B cell (primary cell): ENCODE measurements at regions not wholly inside any gene's neighbourhood (a gene's known extent, or its start where the extent isn't known, plus 50 kb on each side); places are given as distances from the start of the nearest gene placed in this dataset.

Experiments used
- ATAC-seq: fragments of 200-7000 bp; cut with Tn5 transposase; one replicate; pipeline ENCODE4 v1.10.0; 2021; ENCODE audit warnings: low read depth, mild to moderate bottlenecking, moderate number of reproducible peaks, moderate library complexity
- CTCF ChIA-PET: fragments of 350-600 bp; sonication (Branson Sonifier 250); formaldehyde crosslinking; loops from one replicate; lab custom pipeline; 2021; ENCODE audit warnings: antibody characterized with exemption, inconsistent platforms; lab: Charles Lee
- POLR2A ChIA-PET: fragments of 350-600 bp; sonication (Branson Sonifier 250); formaldehyde crosslinking; loops from one replicate; lab custom pipeline; 2021; ENCODE audit warnings: antibody characterized with exemption; lab: Charles Lee
- DNase-seq: peaks from one replicate; pipeline ENCODE4 v3.0.0; 2013
- H2AFZ ChIP-seq: 2 replicates; pipeline ENCODE4 v1.6.1; 2012; ENCODE audit warnings: mild to moderate bottlenecking, low read depth, low read length; ENCODE audit not compliant: insufficient read depth, poor library complexity, severe bottlenecking
- H3K27ac ChIP-seq, 2 donors: 1 replicate in 1 of 2; 2 replicates in 1 of 2; pipeline ENCODE4 v1.5.1; 2012 to 2013; ENCODE audit warnings: low read length in 2 of 2, mild to moderate bottlenecking in 2 of 2, moderate library complexity in 1 of 2
- H3K27me3 ChIP-seq, 4 experiments: fragments of 200-600 bp in 1 of 4; sonication (generic) in 1 of 4; replicated peaks in 1 of 4; 1 replicate in 2 of 4; 2 replicates in 2 of 4; pipeline versions ENCODE4 v1.6.1 to v1.7.0; 2013 to 2016; ENCODE audit warnings: low read length in 3 of 4, mild to moderate bottlenecking in 2 of 4, mixed read lengths in 1 of 4, moderate library complexity in 1 of 4; ENCODE audit not compliant: insufficient read depth in 4 of 4, control insufficient read depth in 3 of 4; ENCODE audit errors: control extremely low read depth in 1 of 4
- H3K36me3 ChIP-seq, 2 experiments: replicated peaks in 1 of 2; 1 replicate in 1 of 2; 2 replicates in 1 of 2; pipeline versions ENCODE4 v1.6.1 to v1.7.1; 2013; ENCODE audit warnings: low read length in 1 of 2; ENCODE audit not compliant: insufficient read depth in 2 of 2, control insufficient read depth in 1 of 2; ENCODE audit errors: control extremely low read depth in 1 of 2, extremely low read depth in 1 of 2
- H3K4me1 ChIP-seq, 2 donors: fragments of 200-600 bp in 1 of 2; sonication (generic) in 1 of 2; 1 replicate in 1 of 2; 2 replicates in 1 of 2; pipeline versions ENCODE4 v1.5.1 to v1.6.1; 2013 to 2017; ENCODE audit warnings: low read length in 2 of 2; ENCODE audit not compliant: control insufficient read depth in 2 of 2, insufficient read depth in 2 of 2
- H3K4me2 ChIP-seq: replicated peaks from 2 replicates; pipeline ENCODE3; 2012; ENCODE audit warnings: mild to moderate bottlenecking, low read depth, low read length; ENCODE audit not compliant: poor library complexity, severe bottlenecking
- H3K4me3 ChIP-seq, 5 experiments: fragments of 200-600 bp in 1 of 5; sonication (generic) in 1 of 5; 1 replicate in 3 of 5; 2 replicates in 2 of 5; pipeline versions ENCODE4 v1.5.1 to v1.7.0; 2011 to 2016; ENCODE audit warnings: low read length in 4 of 5, mild to moderate bottlenecking in 4 of 5, low read depth in 2 of 5, control low read depth in 1 of 5, moderate library complexity in 1 of 5; ENCODE audit not compliant: insufficient read depth in 1 of 5; ENCODE audit errors: control extremely low read depth in 1 of 5, extremely low read depth in 1 of 5
- H3K79me2 ChIP-seq: fragments of 200-600 bp; sonication (generic); one replicate; pipeline ENCODE4 v1.6.0; 2016; ENCODE audit warnings: low read length; ENCODE audit not compliant: control insufficient read depth, insufficient read depth
- H3K9ac ChIP-seq: fragments of 200-600 bp; sonication (generic); 2 replicates; pipeline ENCODE4 v1.6.1; 2017; ENCODE audit warnings: mild to moderate bottlenecking, low read length, moderate library complexity
- H3K9me3 ChIP-seq, 3 donors: one replicate each; pipeline versions ENCODE4 v1.6.1 to v1.7.1; 2013; ENCODE audit warnings: low read length in 2 of 3; ENCODE audit not compliant: control insufficient read depth in 2 of 3, insufficient read depth in 1 of 3; ENCODE audit errors: control extremely low read depth in 1 of 3
- H4K20me1 ChIP-seq: 2 replicates; pipeline ENCODE4 v1.6.0; 2012; ENCODE audit warnings: mild to moderate bottlenecking, low read length; ENCODE audit not compliant: insufficient read depth, control insufficient read depth, poor library complexity, severe bottlenecking
- H3K27ac Mint-ChIP-seq: one replicate; pipeline ENCODE4 v1.8.0; 2021; ENCODE audit warnings: mixed read lengths
- H3K27me3 Mint-ChIP-seq: one replicate; pipeline ENCODE4 v1.8.0; 2021; ENCODE audit warnings: mixed read lengths
- H3K4me1 Mint-ChIP-seq: one replicate; pipeline ENCODE4 v1.8.0; 2021; ENCODE audit warnings: mixed read lengths
- H3K4me3 Mint-ChIP-seq: one replicate; pipeline ENCODE4 v1.8.0; 2021; ENCODE audit warnings: mixed read lengths
- H3K9me3 Mint-ChIP-seq: one replicate; pipeline ENCODE4 v1.8.0; 2022; ENCODE audit warnings: mixed read lengths; ENCODE audit not compliant: insufficient read depth
- EZH2 ChIP-seq: IDR thresholded peaks from 2 replicates; pipeline ENCODE4 v1.6.1; 2012; ENCODE audit warnings: borderline replicate concordance, low read depth, mild to moderate bottlenecking, moderate library complexity, low read length; ENCODE audit not compliant: insufficient read depth, poor library complexity, severe bottlenecking
- WGBS: methylation state at CpG from one replicate; pipeline ENCODE4 v1.1.5; 2013; ENCODE audit warnings: missing lambda C conversion rate; ENCODE audit not compliant: insufficient coverage; 5-methylcytosine and 5-hydroxymethylcytosine counted together
- intact Hi-C: fragments of 100-400 bp; cut with micrococcal nuclease; formaldehyde crosslinking; loops from one replicate; pipeline ENCODE4 v1.10.0; 2022
- TF ChIP-seq, protein P1 (sequence below): fragments of 200-600 bp; IDR thresholded peaks from one replicate; pipeline ENCODE4 v1.8.0; 2022; ENCODE audit warnings: antibody characterized with exemption, mild to moderate bottlenecking

DNA sequence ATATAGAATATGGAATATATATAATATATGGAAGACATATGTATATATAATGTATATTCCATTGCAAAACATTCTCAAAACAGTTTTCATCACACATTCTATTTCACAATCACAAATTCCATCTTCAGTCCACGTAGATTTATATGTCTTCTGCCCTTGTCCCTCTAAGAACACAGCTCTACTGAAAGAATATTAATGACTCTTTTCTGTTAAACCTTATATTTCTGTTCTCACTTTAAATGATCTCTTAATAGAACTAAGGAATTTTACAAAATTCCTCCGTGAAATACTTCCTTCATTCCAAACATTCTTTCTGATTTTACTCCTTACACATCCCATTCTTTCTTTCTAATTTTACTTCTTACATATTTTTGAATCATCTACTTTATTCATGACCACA, 1043.1 kb upstream of the PABPC4L start:
- Histone ChIP-seq H4K20me1 (no peaks in the 10 kb centered on the region), H2AFZ (no peak overlapping the region), H3K27me3 (no peaks in the 10 kb centered on the region), H3K79me2 (no peaks in the 10 kb centered on the region), H3K9ac (no peak overlapping the region), H3K9me3 (no peaks in the 10 kb centered on the region), H3K4me2 (no peak overlapping the region), H3K4me1 (no peaks in the 10 kb centered on the region), H3K4me3 (no peak overlapping the region), H3K36me3 (no peaks in the 10 kb centered on the region), H3K27ac (no peak overlapping the region)
- TF ChIP-seq EZH2, result no peak
- TF ChIP-seq, protein P1, sequence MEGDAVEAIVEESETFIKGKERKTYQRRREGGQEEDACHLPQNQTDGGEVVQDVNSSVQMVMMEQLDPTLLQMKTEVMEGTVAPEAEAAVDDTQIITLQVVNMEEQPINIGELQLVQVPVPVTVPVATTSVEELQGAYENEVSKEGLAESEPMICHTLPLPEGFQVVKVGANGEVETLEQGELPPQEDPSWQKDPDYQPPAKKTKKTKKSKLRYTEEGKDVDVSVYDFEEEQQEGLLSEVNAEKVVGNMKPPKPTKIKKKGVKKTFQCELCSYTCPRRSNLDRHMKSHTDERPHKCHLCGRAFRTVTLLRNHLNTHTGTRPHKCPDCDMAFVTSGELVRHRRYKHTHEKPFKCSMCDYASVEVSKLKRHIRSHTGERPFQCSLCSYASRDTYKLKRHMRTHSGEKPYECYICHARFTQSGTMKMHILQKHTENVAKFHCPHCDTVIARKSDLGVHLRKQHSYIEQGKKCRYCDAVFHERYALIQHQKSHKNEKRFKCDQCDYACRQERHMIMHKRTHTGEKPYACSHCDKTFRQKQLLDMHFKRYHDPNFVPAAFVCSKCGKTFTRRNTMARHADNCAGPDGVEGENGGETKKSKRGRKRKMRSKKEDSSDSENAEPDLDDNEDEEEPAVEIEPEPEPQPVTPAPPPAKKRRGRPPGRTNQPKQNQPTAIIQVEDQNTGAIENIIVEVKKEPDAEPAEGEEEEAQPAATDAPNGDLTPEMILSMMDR, result no peak
- WGBS, result 100% methylated on average over 1 of the region's 2 CpGs
- ChIA-PET CTCF (no interaction called here), POLR2A (no interaction called here)
- DNase-seq (no peak), ATAC-seq (no peak)
- Mint-ChIP-seq H3K4me3 (no peak overlapping the region), H3K9me3 (no peaks in the 10 kb centered on the region), H3K4me1 (no peaks in the 10 kb centered on the region), H3K27ac (no peak overlapping the region), H3K27me3 (no peaks in the 10 kb centered on the region)
- intact Hi-C loops, result no loop called here

- intact Hi-C loops, result no loop called here
- no peaks in the 10 kb centered on the region for H3K27me3 Mint-ChIP-seq
- Histone ChIP-seq H3K27ac (no peak overlapping the region), H2AFZ (no peak overlapping the region), H3K9ac (no peak overlapping the region), H3K9me3 (no peaks in the 10 kb centered on the region), H3K36me3 (no peaks in the 10 kb centered on the region), H4K20me1 (no peaks in the 10 kb centered on the region), H3K4me2 (no peak overlapping the region), H3K4me3 (no peak overlapping the region), H3K27me3 (no peaks in the 10 kb centered on the region), H3K4me1 (no peaks in the 10 kb centered on the region), H3K79me2 (no peaks in the 10 kb centered on the region)
- H3K4me1 Mint-ChIP-seq, result no peaks in the 10 kb centered on the region
- no peak overlapping the region for H3K4me3 Mint-ChIP-seq
- no peak overlapping the region for H3K27ac Mint-ChIP-seq
- H3K9me3 Mint-ChIP-seq, result no peaks in the 10 kb centered on the region
- WGBS, result no CpG with 5 or more reads among the region's 1 CpG
- DNase-seq (no peak), ATAC-seq (no peak)
- TF ChIP-seq EZH2, result no peak
- TF ChIP-seq, protein P1, result no peak
- ChIA-PET POLR2A (no interaction called here), CTCF (no interaction called here)
These were observed 1042.5 kb upstream of the PABPC4L start for GRCh38 chr4:135244056-135244455.
